ENCODE measurements at regions not wholly inside any gene's neighbourhood (a gene's known extent, or its start where the extent isn't known, plus 50 kb on each side); places are given as distances from the start of the nearest gene placed in this dataset.
"Not testable (repeated sequence)": the region's sequence is repeated elsewhere in the genome, so short reads cannot be mapped to it uniquely, and the experiment has no call there.

GRCh38 chr2:66632882-66633281 is 198.0 kb downstream of the MEIS1 start:
- ATAC-seq (ENCODE audit: low FRiP score); DNase-seq (ENCODE audit: low spot score): not testable (repeated sequence)

GRCh38 chr2:66633631-66634030 is 198.7 kb downstream of the MEIS1 start:
- no peak for TF ChIP-seq CTCF (IDR thresholded peaks at IDR 0.05)
- no peak for DNase-seq (ENCODE audit: low spot score)
- ATAC-seq (ENCODE audit: low FRiP score) = no peak

GRCh38 chr2:66634784-66635183 is 199.9 kb downstream of the MEIS1 start:
- no peak for TF ChIP-seq CTCF (IDR thresholded peaks at IDR 0.05)
- ATAC-seq (ENCODE audit: low FRiP score) (no peak), DNase-seq (ENCODE audit: low spot score) (no peak)

GRCh38 chr2:66641685-66642084 is 206.8 kb downstream of the MEIS1 start:
- no peak for TF ChIP-seq CTCF (IDR thresholded peaks at IDR 0.05)
- no peak for ATAC-seq (ENCODE audit: low FRiP score)
- no peak for DNase-seq (ENCODE audit: low spot score)

GRCh38 chr2:66648081-66648480 is 213.2 kb downstream of the MEIS1 start:
- DNase-seq (ENCODE audit: low spot score); ATAC-seq (ENCODE audit: low FRiP score): not testable (repeated sequence)

- DNase-seq (ENCODE audit: low spot score) = no peak
- ATAC-seq (ENCODE audit: low FRiP score) = no peak
- TF ChIP-seq CTCF (IDR thresholded peaks at IDR 0.05) = no peak
Measured at GRCh38 chr2:66649006-66649405, 214.1 kb downstream of the MEIS1 start.

GRCh38 chr2:66651295-66651694 is 216.4 kb downstream of the MEIS1 start:
- ATAC-seq (ENCODE audit: low FRiP score) = no peak
- TF ChIP-seq CTCF (IDR thresholded peaks at IDR 0.05) = no peak

GRCh38 chr2:66660804-66661203 is 225.9 kb downstream of the MEIS1 start:
- no peak for ATAC-seq (ENCODE audit: low FRiP score)
- no peak for TF ChIP-seq CTCF (IDR thresholded peaks at IDR 0.05)
- DNase-seq (ENCODE audit: low spot score) = no peak

More at GRCh38 chr2:66651295-66651694, 216.4 kb downstream of the MEIS1 start:
- DNase-seq (ENCODE audit: low spot score) = no peak
